ENCODE measurements at regions not wholly inside any gene's neighbourhood (a gene's known extent, or its start where the extent isn't known, plus 50 kb on each side); places are given as distances from the start of the nearest gene placed in this dataset.

DNA sequence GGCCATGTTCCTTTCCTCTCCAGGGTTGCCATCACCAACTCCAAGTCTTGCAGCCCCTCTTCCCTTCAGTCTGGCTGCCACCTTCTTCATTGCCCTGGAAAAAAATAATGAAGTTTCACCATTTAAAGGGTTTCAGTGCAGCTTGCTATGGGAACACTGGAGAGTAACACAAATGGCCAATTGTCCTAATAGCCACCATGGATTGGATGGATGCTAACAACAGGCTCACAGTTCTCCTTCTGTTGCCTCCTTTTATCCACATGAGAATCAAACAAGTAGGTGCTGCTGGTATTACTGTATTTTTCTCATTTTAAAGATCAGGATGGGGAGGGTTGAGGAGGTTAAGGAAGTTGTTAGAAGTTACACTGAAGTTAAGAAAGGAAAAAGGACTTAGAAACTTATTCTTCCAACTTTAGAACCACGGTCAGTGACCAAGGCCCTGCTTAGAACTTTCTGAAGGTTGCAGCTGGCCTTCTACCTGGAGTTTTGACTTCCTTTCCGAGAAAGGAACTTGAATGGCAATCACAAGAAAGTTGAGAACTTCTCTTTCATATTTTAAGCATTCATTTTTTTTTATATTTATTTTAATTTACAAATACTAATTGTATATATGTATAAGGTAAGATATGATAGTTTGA, 198.0 kb upstream of the MAF start:
- TF ChIP-seq GATA3 (IDR thresholded peaks at IDR 0.05; ENCODE audit: low read depth, low read length) (no peak), GATA2 (IDR thresholded peaks at IDR 0.05; ENCODE audit: low read depth, low read length) (no peak)
